ENCODE measurements at regions not wholly inside any gene's neighbourhood (a gene's known extent, or its start where the extent isn't known, plus 50 kb on each side); places are given as distances from the start of the nearest gene placed in this dataset.
A peak's percentile ranks its signal among the peaks of the same experiment; 100 is the strongest.

GRCh38 chr10:43878386-43878785, 229.7 kb upstream of the ZNF32 start (continued):
- no peak for TF ChIP-seq USF2 (IDR thresholded peaks at IDR 0.05; ENCODE audit: borderline replicate concordance, low read depth, low read length)
- TF ChIP-seq NFIC (IDR thresholded peaks at IDR 0.05; ENCODE audit: borderline replicate concordance) = peak; percentile 20; the same call in 1 of the 2 replicates
- no peak for TF ChIP-seq GABPA (IDR thresholded peaks at IDR 0.05; ENCODE audit: low read depth)
- TF ChIP-seq SIN3A (IDR thresholded peaks at IDR 0.05; ENCODE audit: borderline replicate concordance, low read depth, low read length) = no peak
- no peak for TF ChIP-seq TAF1 (IDR thresholded peaks at IDR 0.05; ENCODE audit: borderline replicate concordance, low read depth, low read length)

GRCh38 chr10:43876976-43877375, 228.3 kb upstream of the ZNF32 start:
- H4K20me1 ChIP-seq (ENCODE audit: insufficient read depth) = no peaks in the 10 kb centered on the region
- no peak overlapping the region for H2AFZ ChIP-seq (ENCODE audit: low read depth)
- no peak overlapping the region for H3K9ac ChIP-seq
- no peaks in the 10 kb centered on the region for H3K36me3 ChIP-seq (replicated peaks in 1 of 2; ENCODE audit: control insufficient read depth in 1 of 2, insufficient read depth in 2 of 2, low read length in 1 of 2)
- 75% methylated on average over 7 of the region's 7 CpGs for WGBS (ENCODE audit: low lambda C conversion rate)
- H3K79me2 ChIP-seq (ENCODE audit: insufficient read depth) = no peaks in the 10 kb centered on the region
- no peak overlapping the region for H3K27ac ChIP-seq (ENCODE audit: low read depth in 2 of 2, low read length in 1 of 2)
- H3K4me2 ChIP-seq = no peak overlapping the region
- peaks cover 3% of the 10 kb centered on the region for H3F3A ChIP-seq (replicated peaks; ENCODE audit: insufficient read depth)
- no peak for DNase-seq
- H3K9me2 ChIP-seq = no peaks in the 10 kb centered on the region
- H3K9me3 ChIP-seq = no peaks in the 10 kb centered on the region; the same call in 1 of the 2 replicates
- peaks cover 0 to 30% of the 10 kb centered on the region in 2 experiments; a peak in 1 of 4 replicates for H3K4me1 ChIP-seq (ENCODE audit: control insufficient read depth in 1 of 2, insufficient read depth in 2 of 2, low read depth in 1 of 2, low read length in 1 of 2)
- TF ChIP-seq ELF1 (IDR thresholded peaks at IDR 0.05) (no peak), MEF2A (IDR thresholded peaks at IDR 0.05; ENCODE audit: borderline replicate concordance, low read depth) (no peak), MXI1 (IDR thresholded peaks at IDR 0.05; ENCODE audit: low read depth, low read length) (no peak), EP300 (IDR thresholded peaks at IDR 0.05; ENCODE audit: borderline replicate concordance in 1 of 2, low read depth in 1 of 2, low read length in 1 of 2) (no peak), GATA2 (CRISPR knock-in tag; IDR thresholded peaks at IDR 0.05) (no peak), CTCF (IDR thresholded peaks at IDR 0.05) (no peak), TCF12 (IDR thresholded peaks at IDR 0.05) (no peak), RXRA (IDR thresholded peaks at IDR 0.05; ENCODE audit: borderline replicate concordance, low read depth) (no peak), SIN3A (IDR thresholded peaks at IDR 0.05; ENCODE audit: borderline replicate concordance, low read depth, low read length) (no peak), SMC3 (IDR thresholded peaks at IDR 0.05; ENCODE audit: low read depth, low read length) (no peak), USF1 (IDR thresholded peaks at IDR 0.05; ENCODE audit: borderline replicate concordance, low read depth) (no peak), POLR2AphosphoS5 (IDR thresholded peaks at IDR 0.05; ENCODE audit: low read depth, low read length) (no peak), GABPA (IDR thresholded peaks at IDR 0.05; ENCODE audit: low read depth) (no peak), NFIC (IDR thresholded peaks at IDR 0.05; ENCODE audit: borderline replicate concordance) (no peak), USF2 (IDR thresholded peaks at IDR 0.05; ENCODE audit: borderline replicate concordance, low read depth, low read length) (no peak), MAX (IDR thresholded peaks at IDR 0.05; ENCODE audit: low read depth) (no peak), CHD2 (IDR thresholded peaks at IDR 0.05; ENCODE audit: low read length, partially characterized antibody) (no peak)
- no peaks in the 10 kb centered on the region for H3K27me3 ChIP-seq (ENCODE audit: insufficient read depth)
- ChIA-PET POLR2A (no interaction called here), CTCF (no interaction called here)
- H3K4me3 ChIP-seq (ENCODE audit: low read depth in 2 of 2, low read length in 1 of 2) = no peak overlapping the region
